ENCODE measurements at regions not wholly inside any gene's neighbourhood (a gene's known extent, or its start where the extent isn't known, plus 50 kb on each side); places are given as distances from the start of the nearest gene placed in this dataset.

DNA sequence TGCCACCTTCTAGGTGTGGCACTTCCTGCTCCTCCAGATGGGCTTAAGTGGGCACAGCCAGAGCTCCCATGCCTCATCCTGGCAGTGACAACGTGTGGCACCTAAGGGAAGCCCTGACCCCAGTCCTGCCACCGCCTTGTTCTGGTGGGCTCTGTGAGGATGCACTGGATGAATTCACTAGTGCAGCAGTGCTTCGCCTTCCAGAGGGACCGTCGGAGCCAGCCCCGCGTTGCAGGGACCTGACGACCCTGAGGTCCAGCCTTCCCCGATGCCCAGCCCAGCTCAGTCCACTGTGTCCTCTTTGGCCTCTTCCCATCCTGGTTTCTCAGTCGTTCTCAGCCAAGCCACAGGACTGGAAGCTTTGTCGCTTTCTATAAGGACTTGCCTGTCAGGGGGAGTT, 399.8 kb downstream of the SEC14L1 start:
- TF ChIP-seq, protein P1, sequence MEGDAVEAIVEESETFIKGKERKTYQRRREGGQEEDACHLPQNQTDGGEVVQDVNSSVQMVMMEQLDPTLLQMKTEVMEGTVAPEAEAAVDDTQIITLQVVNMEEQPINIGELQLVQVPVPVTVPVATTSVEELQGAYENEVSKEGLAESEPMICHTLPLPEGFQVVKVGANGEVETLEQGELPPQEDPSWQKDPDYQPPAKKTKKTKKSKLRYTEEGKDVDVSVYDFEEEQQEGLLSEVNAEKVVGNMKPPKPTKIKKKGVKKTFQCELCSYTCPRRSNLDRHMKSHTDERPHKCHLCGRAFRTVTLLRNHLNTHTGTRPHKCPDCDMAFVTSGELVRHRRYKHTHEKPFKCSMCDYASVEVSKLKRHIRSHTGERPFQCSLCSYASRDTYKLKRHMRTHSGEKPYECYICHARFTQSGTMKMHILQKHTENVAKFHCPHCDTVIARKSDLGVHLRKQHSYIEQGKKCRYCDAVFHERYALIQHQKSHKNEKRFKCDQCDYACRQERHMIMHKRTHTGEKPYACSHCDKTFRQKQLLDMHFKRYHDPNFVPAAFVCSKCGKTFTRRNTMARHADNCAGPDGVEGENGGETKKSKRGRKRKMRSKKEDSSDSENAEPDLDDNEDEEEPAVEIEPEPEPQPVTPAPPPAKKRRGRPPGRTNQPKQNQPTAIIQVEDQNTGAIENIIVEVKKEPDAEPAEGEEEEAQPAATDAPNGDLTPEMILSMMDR (IDR thresholded peaks at IDR 0.05): no peak
- no peak for TF ChIP-seq POLR2A (IDR thresholded peaks at IDR 0.05)
